ENCODE measurements at regions not wholly inside any gene's neighbourhood (a gene's known extent, or its start where the extent isn't known, plus 50 kb on each side); places are given as distances from the start of the nearest gene placed in this dataset.
A peak's percentile ranks its signal among the peaks of the same experiment; 100 is the strongest.
"Not testable (repeated sequence)": the region's sequence is repeated elsewhere in the genome, so short reads cannot be mapped to it uniquely, and the experiment has no call there.

DNA sequence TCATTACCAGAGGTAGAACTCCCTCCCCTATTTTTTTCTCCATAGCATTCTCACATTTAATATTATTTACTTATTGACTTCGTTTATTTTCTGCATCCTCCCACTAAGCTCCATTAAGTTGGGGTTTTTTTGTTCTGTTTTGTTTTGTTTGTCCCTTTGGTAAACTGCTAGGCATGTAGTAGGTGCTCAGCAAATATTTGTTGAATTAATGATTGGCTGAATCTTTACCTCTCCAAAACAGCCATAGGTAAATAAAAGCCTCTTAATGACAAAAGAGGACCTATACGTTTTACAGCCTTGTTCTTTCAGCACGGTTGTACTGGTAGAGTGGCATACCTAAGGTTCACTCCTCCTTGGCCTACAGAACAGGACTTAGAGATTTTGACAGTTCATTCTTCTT is 52.0 kb downstream of the PRORP start:
- Histone ChIP-seq H3K27me3 (no peaks in the 10 kb centered on the region), H3K4me3 (no peak overlapping the region), H3K9me3 (no peaks in the 10 kb centered on the region), H3K27ac (no peak overlapping the region), H3K36me3 (replicated peaks in 1 of 2; ENCODE audit: insufficient read depth in 1 of 2, low read depth in 2 of 2) (no peaks in the 10 kb centered on the region), H3K4me1 (no peaks in the 10 kb centered on the region)
- no peak for DNase-seq
- intact Hi-C loops (cut with DNase I) = no loop called here
- 82 to 85% methylated on average over 3 of the region's 3 CpGs for WGBS, 2 donors
- no peak for ATAC-seq
- TF ChIP-seq, protein P1, sequence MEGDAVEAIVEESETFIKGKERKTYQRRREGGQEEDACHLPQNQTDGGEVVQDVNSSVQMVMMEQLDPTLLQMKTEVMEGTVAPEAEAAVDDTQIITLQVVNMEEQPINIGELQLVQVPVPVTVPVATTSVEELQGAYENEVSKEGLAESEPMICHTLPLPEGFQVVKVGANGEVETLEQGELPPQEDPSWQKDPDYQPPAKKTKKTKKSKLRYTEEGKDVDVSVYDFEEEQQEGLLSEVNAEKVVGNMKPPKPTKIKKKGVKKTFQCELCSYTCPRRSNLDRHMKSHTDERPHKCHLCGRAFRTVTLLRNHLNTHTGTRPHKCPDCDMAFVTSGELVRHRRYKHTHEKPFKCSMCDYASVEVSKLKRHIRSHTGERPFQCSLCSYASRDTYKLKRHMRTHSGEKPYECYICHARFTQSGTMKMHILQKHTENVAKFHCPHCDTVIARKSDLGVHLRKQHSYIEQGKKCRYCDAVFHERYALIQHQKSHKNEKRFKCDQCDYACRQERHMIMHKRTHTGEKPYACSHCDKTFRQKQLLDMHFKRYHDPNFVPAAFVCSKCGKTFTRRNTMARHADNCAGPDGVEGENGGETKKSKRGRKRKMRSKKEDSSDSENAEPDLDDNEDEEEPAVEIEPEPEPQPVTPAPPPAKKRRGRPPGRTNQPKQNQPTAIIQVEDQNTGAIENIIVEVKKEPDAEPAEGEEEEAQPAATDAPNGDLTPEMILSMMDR (IDR thresholded peaks at IDR 0.05) = no peak
- TF ChIP-seq POLR2A (IDR thresholded peaks at IDR 0.05) = no peak

DNA sequence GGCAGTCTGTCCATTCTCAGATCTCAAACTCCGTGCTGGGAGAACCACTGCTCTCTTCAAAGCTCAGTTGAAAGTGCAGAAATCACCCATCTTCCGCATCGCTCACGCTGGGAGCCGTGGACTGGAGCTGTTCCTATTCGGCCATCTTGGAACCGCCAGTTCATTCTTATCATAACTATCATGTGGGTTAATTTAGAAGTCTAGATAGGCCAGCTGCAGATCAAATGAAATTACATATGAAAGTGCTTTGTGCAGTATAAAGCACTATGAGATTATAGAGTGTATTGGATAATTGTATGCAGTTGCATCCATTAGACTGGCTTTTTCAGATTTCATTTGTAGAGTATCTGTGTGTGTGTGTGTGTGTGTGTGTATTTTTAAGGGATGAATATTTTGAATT is 57.8 kb downstream of the PRORP start:
- ATAC-seq (no peak), DNase-seq (no peak)
- Histone ChIP-seq H3K9me3 (no peaks in the 10 kb centered on the region), H3K4me3 (no peak overlapping the region), H3K4me1 (no peaks in the 10 kb centered on the region), H3K27ac (no peak overlapping the region), H3K27me3 (no peaks in the 10 kb centered on the region), H3K36me3 (replicated peaks in 1 of 2; ENCODE audit: insufficient read depth in 1 of 2, low read depth in 2 of 2) (no peaks in the 10 kb centered on the region)
- intact Hi-C loops (cut with DNase I) = no loop called here
- no peak for TF ChIP-seq POLR2A (IDR thresholded peaks at IDR 0.05)
- TF ChIP-seq, protein P1 (IDR thresholded peaks at IDR 0.05) = no peak
- WGBS, 2 donors = 81 to 92% methylated on average over 7 of the region's 7 CpGs

DNA sequence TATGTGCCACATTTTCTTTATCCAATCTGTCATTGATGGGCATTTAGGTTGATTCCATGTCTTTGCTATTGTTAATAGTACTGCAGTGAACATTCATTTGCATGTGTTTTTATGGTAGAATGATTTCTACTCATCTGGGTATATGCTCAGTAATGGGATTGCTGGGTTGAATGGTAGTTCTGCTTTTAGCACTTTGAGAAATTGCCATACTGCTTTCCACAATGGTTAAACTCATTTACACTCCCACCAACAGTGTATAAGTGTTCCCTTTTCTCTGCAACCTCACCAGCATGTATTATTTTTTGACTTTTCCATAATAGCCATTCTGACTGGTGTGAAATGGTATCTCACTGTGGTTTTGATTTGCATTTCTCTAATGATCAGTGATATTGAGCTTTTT is 62.5 kb downstream of the PRORP start:
- DNase-seq; intact Hi-C loops (cut with DNase I); H3K27me3 ChIP-seq; ATAC-seq; H3K9me3 ChIP-seq; H3K36me3 ChIP-seq (replicated peaks in 1 of 2; ENCODE audit: insufficient read depth in 1 of 2, low read depth in 2 of 2); H3K27ac ChIP-seq; H3K4me3 ChIP-seq; H3K4me1 ChIP-seq: not testable (repeated sequence)

GRCh38 chr14:35189422-35189821 is 67.1 kb downstream of the PRORP start:
- no peak for DNase-seq
- ATAC-seq = peak; percentile 81

DNA sequence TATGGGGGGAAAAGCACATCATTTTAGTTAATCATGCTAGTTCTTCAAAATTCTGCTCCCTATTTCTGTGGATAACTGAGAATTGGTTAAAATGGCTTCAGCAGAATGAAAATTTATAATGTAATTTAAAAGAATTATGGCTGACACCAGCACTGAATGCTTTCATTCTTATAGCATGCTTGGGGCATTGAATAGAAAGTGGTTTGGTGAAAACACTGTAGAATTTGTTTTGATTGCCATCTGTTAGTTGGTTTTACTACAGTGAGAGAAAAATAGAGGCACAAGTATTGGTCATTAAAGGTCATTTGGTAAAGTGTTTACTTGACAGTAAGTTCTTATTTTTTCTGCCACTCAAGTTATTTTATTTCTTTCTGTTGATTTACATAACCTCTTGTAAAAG is 70.8 kb downstream of the PRORP start:
- peaks cover 5% of the 10 kb centered on the region for H3K4me1 ChIP-seq
- no peak for ATAC-seq

More at GRCh38 chr14:35189422-35189821, 67.1 kb downstream of the PRORP start:
- Histone ChIP-seq H3K4me3 (no peak overlapping the region), H3K9me3 (no peaks in the 10 kb centered on the region), H3K27ac (peak overlapping the region in 1 of 4 donors; percentile 10), H3K4me1 (peaks cover 5% of the 10 kb centered on the region), H3K27me3 (no peaks in the 10 kb centered on the region), H3K36me3 (replicated peaks in 1 of 2; ENCODE audit: insufficient read depth in 1 of 2, low read depth in 2 of 2) (no peaks in the 10 kb centered on the region)
- intact Hi-C loops (cut with DNase I) = no loop called here
- TF ChIP-seq, protein P1 (IDR thresholded peaks at IDR 0.05) = no peak
- no peak for TF ChIP-seq POLR2A (IDR thresholded peaks at IDR 0.05)
- WGBS, 2 donors = 24 to 42% methylated on average over 1 of the region's 1 CpG

GRCh38 chr14:35194183-35194582 is 71.8 kb downstream of the PRORP start:
- H3K27ac ChIP-seq; H3K9me3 ChIP-seq; ATAC-seq; H3K4me3 ChIP-seq; H3K4me1 ChIP-seq; intact Hi-C loops (cut with DNase I); DNase-seq; H3K27me3 ChIP-seq; H3K36me3 ChIP-seq (replicated peaks in 1 of 2; ENCODE audit: insufficient read depth in 1 of 2, low read depth in 2 of 2): not testable (repeated sequence)
- 100% methylated on average over 1 of the region's 1 CpG for WGBS, 2 donors

More for the DNA sequence above, 70.8 kb downstream of the PRORP start:
- Histone ChIP-seq H3K27me3 (no peaks in the 10 kb centered on the region), H3K36me3 (replicated peaks in 1 of 2; ENCODE audit: insufficient read depth in 1 of 2, low read depth in 2 of 2) (no peaks in the 10 kb centered on the region), H3K9me3 (no peaks in the 10 kb centered on the region), H3K27ac (no peak overlapping the region), H3K4me3 (no peak overlapping the region)
- TF ChIP-seq, protein P1 (IDR thresholded peaks at IDR 0.05) = no peak
- no peak for TF ChIP-seq POLR2A (IDR thresholded peaks at IDR 0.05)
- intact Hi-C loops (cut with DNase I) = no loop called here
- no peak for DNase-seq
